ENCODE measurements at regions not wholly inside any gene's neighbourhood (a gene's known extent, or its start where the extent isn't known, plus 50 kb on each side); places are given as distances from the start of the nearest gene placed in this dataset.

DNA sequence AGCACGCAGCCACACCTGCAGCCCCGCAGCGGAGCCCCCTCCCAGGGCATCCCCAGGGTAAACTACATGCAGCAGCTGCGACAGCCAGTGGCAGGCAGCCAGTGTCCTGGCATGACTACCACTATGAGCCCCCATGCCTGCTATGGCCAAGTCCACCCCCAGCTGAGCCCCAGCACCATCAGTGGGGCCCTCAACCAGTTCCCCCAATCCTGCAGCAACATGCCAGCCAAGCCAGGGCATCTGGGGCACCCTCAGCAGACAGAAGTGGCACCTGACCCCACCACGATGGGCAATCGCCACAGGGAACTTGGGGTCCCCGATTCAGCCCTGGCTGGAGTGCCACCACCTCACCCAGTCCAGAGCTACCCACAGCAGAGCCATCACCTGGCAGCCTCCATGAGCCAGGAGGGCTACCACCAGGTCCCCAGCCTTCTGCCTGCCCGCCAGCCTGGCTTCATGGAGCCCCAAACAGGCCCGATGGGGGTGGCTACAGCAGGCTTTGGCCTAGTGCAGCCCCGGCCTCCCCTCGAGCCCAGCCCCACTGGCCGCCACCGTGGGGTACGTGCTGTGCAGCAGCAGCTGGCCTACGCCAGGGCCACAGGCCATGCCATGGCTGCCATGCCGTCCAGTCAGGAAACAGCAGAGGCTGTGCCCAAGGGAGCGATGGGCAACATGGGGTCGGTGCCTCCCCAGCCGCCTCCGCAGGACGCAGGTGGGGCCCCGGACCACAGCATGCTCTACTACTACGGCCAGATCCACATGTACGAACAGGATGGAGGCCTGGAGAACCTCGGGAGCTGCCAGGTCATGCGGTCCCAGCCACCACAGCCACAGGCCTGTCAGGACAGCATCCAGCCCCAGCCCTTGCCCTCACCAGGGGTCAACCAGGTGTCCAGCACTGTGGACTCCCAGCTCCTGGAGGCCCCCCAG is 254.1 kb downstream of the GLI2 start:
- TF ChIP-seq, protein P1, sequence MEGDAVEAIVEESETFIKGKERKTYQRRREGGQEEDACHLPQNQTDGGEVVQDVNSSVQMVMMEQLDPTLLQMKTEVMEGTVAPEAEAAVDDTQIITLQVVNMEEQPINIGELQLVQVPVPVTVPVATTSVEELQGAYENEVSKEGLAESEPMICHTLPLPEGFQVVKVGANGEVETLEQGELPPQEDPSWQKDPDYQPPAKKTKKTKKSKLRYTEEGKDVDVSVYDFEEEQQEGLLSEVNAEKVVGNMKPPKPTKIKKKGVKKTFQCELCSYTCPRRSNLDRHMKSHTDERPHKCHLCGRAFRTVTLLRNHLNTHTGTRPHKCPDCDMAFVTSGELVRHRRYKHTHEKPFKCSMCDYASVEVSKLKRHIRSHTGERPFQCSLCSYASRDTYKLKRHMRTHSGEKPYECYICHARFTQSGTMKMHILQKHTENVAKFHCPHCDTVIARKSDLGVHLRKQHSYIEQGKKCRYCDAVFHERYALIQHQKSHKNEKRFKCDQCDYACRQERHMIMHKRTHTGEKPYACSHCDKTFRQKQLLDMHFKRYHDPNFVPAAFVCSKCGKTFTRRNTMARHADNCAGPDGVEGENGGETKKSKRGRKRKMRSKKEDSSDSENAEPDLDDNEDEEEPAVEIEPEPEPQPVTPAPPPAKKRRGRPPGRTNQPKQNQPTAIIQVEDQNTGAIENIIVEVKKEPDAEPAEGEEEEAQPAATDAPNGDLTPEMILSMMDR (IDR thresholded peaks at IDR 0.05; ENCODE audit: borderline replicate concordance), result no peak
- Histone ChIP-seq H3K9me3 (replicated peaks) (no peaks in the 10 kb centered on the region), H3K4me3 (no peak overlapping the region), H3K36me3 (no peaks in the 10 kb centered on the region), H3K27ac (replicated peaks) (no peak overlapping the region), H3K4me1 (no peaks in the 10 kb centered on the region), H3K27me3 (ENCODE audit: low read depth) (no peaks in the 10 kb centered on the region)
- intact Hi-C loops (cut with micrococcal nuclease), result no loop called here
- DNase-seq, result no peak

DNA sequence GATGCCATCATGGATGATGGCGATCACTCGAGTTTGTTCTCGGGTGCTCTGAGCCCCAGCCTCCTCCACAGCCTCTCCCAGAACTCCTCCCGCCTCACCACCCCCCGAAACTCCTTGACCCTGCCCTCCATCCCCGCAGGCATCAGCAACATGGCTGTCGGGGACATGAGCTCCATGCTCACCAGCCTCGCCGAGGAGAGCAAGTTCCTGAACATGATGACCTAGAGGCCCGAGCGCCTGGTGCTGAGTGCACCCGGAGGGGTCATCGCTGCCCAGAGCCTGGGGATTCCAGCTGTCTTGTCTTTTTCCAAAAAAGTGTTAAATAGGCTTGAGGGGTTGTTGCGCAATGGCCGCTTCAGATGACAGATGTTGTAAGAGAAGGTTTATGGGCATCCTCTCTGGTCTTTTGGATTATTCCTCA is 254.8 kb downstream of the GLI2 start:
- no peaks in the 10 kb centered on the region for H3K36me3 ChIP-seq
- intact Hi-C loops (cut with micrococcal nuclease), result no loop called here

DNA sequence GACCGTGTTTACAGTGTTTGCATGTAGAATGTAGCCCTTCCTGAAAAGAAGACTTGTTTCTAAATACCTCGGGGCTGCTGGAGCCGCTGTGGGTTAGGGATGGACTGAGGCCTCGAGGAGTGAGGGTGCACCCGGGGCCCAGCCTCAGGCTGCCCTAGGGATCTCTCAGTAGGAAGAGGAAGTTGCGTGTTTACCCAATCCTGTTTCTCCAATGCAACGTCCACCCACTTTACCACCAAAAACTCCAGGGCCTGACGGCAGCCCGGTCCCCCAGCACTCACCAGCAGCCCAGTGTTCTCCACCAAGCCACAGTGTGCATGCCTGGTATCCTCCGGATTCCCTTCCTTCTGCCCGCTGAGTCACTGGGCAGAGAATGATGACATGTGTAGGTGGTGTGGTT is 255.8 kb downstream of the GLI2 start:
- H3K27ac ChIP-seq (replicated peaks), result no peak overlapping the region
- no peaks in the 10 kb centered on the region for H3K9me3 ChIP-seq (replicated peaks)
- no peaks in the 10 kb centered on the region for H3K36me3 ChIP-seq
- no peaks in the 10 kb centered on the region for H3K27me3 ChIP-seq (ENCODE audit: low read depth)
- DNase-seq, result no peak
- no peak overlapping the region for H3K4me3 ChIP-seq
- intact Hi-C loops (cut with micrococcal nuclease), result no loop called here
- TF ChIP-seq, protein P1 (IDR thresholded peaks at IDR 0.05; ENCODE audit: borderline replicate concordance), result no peak
- no peaks in the 10 kb centered on the region for H3K4me1 ChIP-seq

More for the DNA sequence above, 254.8 kb downstream of the GLI2 start:
- H3K4me1 ChIP-seq, result no peaks in the 10 kb centered on the region
- DNase-seq, result no peak
- no peaks in the 10 kb centered on the region for H3K27me3 ChIP-seq (ENCODE audit: low read depth)
- no peak overlapping the region for H3K27ac ChIP-seq (replicated peaks)
- no peaks in the 10 kb centered on the region for H3K9me3 ChIP-seq (replicated peaks)
- TF ChIP-seq, protein P1 (IDR thresholded peaks at IDR 0.05; ENCODE audit: borderline replicate concordance), result no peak
- H3K4me3 ChIP-seq, result no peak overlapping the region

DNA sequence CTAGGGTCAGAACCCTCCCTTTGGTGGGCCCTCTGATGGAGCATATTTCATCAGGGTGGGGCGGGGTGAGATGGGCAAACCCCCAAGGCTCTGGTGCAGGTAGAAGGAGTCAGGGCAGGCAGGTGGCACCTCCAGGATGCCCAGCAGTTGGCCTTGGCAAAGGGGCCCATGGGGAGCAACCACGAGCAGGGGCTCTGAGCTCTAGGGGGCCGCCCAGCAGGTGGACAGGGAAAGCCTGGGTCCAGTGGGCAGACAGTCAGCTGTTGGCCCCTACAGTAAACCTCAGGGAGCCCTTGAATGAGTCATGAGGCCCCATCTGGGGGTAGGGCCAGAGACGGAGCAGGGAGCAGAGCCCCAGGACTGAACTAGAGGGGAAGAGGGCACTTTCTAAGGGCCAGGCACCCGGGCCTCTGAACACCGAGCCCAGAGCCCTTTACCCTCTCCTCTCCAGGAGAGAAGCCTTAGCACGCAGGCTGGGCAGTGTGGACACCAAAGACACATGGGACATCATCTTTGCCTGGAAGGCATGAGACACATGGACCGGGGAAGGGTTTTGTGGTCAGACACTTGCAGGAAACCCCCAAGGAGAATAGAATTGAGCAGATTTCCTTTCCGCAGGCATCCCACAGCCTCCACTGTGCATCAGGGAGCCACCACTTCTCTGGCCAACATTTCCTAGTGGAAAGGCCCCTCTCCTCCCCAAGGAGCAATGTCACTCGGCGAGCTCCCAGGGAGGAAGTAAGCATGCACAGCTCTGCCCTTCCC is 257.3 kb downstream of the GLI2 start:
- TF ChIP-seq, protein P1 (IDR thresholded peaks at IDR 0.05; ENCODE audit: borderline replicate concordance), result no peak
- Histone ChIP-seq H3K4me1 (no peaks in the 10 kb centered on the region), H3K4me3 (no peak overlapping the region), H3K36me3 (no peaks in the 10 kb centered on the region), H3K27me3 (ENCODE audit: low read depth) (peaks cover 8% of the 10 kb centered on the region), H3K9me3 (replicated peaks) (no peaks in the 10 kb centered on the region), H3K27ac (replicated peaks) (no peak overlapping the region)
- no peak for DNase-seq
- intact Hi-C loops (cut with micrococcal nuclease), result no loop called here

DNA sequence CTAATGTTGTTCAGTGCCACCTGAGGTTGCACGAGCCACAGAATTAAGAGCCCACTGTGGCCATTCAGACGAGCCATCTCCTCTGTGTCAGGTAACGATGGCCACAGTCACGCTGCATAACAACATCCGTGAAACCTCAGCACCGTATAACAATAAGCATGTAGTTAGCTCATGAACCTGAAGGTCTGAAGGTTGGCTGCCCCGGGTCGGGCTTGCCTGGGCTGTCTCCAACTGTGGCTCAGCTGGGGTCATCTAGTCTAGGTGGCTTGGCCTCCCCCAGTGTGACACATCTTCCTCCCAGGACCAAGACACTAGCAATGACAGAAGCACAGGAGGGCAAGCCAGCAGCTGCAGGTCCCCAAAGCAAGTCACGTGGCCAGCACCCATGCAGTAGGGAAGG is 258.0 kb downstream of the GLI2 start:
- peaks cover 8% of the 10 kb centered on the region for H3K27me3 ChIP-seq (ENCODE audit: low read depth)
- DNase-seq, result no peak
- intact Hi-C loops (cut with micrococcal nuclease), result no loop called here
- no peaks in the 10 kb centered on the region for H3K36me3 ChIP-seq
- H3K27ac ChIP-seq (replicated peaks), result no peak overlapping the region
- H3K9me3 ChIP-seq (replicated peaks), result no peaks in the 10 kb centered on the region
- TF ChIP-seq, protein P1 (IDR thresholded peaks at IDR 0.05; ENCODE audit: borderline replicate concordance), result no peak
- H3K4me1 ChIP-seq, result no peaks in the 10 kb centered on the region
- no peak overlapping the region for H3K4me3 ChIP-seq

Measured in left ventricle myocardium inferior (tissue), 1 donor.